H1 (cell line): ENCODE measurements at regions not wholly inside any gene's neighbourhood (a gene's known extent, or its start where the extent isn't known, plus 50 kb on each side); places are given as distances from the start of the nearest gene placed in this dataset.

Experiments used
- CTCF ChIA-PET: fragments of 300-600 bp; sonication (Branson Sonifier 250); formaldehyde crosslinking; loops from one replicate; lab custom pipeline; 2021; ENCODE audit not compliant: partially characterized antibody; lab: Charles Lee
- POLR2A ChIA-PET: fragments of 300-600 bp; sonication (Branson Sonifier 250); formaldehyde crosslinking; loops from one replicate; lab custom pipeline; 2021; ENCODE audit warnings: inconsistent platforms; ENCODE audit not compliant: partially characterized antibody; lab: Charles Lee
- DNase-seq, 2 experiments: peaks; one replicate each; pipeline versions ENCODE4 v3.0.0 to v3.0.0-alpha.2; 2010 to 2022; ENCODE audit warnings: low spot score in 2 of 2, low read depth in 1 of 2, mixed read lengths in 1 of 2
- FAIRE-seq: peaks from 2 replicates; lab custom pipeline; 2011; peaks lifted over from hg19 to GRCh38; lab: Jason Lieb, UNC
- H2AFZ ChIP-seq: 2 replicates; pipeline ENCODE4 v1.8.1; 2012; ENCODE audit warnings: low read length, inconsistent platforms
- H2AK5ac ChIP-seq: 2 replicates; pipeline ENCODE4 v1.6.1; 2013; ENCODE audit warnings: low read depth, low read length
- H2BK120ac ChIP-seq: replicated peaks from 2 replicates; pipeline ENCODE3; 2013; ENCODE audit warnings: low read depth, low read length, inconsistent platforms
- H2BK12ac ChIP-seq: 2 replicates; pipeline ENCODE4 v1.6.1; 2013; ENCODE audit warnings: low read depth, low read length
- H2BK15ac ChIP-seq: 2 replicates; pipeline ENCODE4 v1.6.1; 2013; ENCODE audit warnings: low read length
- H2BK20ac ChIP-seq: 2 replicates; pipeline ENCODE4 v1.6.1; 2013; ENCODE audit warnings: low read length
- H2BK5ac ChIP-seq: 2 replicates; pipeline ENCODE4 v1.6.1; 2013; ENCODE audit warnings: low read depth, low read length
- H3K14ac ChIP-seq: 2 replicates; pipeline ENCODE4 v1.6.1; 2013; ENCODE audit warnings: inconsistent platforms; ENCODE audit not compliant: insufficient read length
- H3K18ac ChIP-seq: 2 replicates; pipeline ENCODE4 v1.6.1; 2013; ENCODE audit warnings: low read length; ENCODE audit errors: extremely low read depth
- H3K23ac ChIP-seq: 2 replicates; pipeline ENCODE4 v1.6.1; 2013; ENCODE audit warnings: inconsistent platforms; ENCODE audit not compliant: insufficient read length
- H3K23me2 ChIP-seq: 2 replicates; pipeline ENCODE4 v1.6.1; 2013; ENCODE audit warnings: low read depth, low read length
- H3K27ac ChIP-seq: 2 replicates; pipeline ENCODE4 v1.6.1; 2011; ENCODE audit warnings: low read depth, low read length, inconsistent platforms
- H3K27me3 ChIP-seq, 4 experiments: replicated peaks in 1 of 4; 1 replicate in 1 of 4; 2 replicates in 3 of 4; pipeline versions ENCODE4 v1.6.1 to v1.8.1; 2011 to 2013; ENCODE audit warnings: low read length in 3 of 4, mild to moderate bottlenecking in 3 of 4, inconsistent platforms in 2 of 4, mixed read lengths in 2 of 4, moderate library complexity in 1 of 4; ENCODE audit not compliant: control insufficient read depth in 3 of 4, insufficient read depth in 3 of 4; ENCODE audit errors: extremely low read depth in 1 of 4
- H3K36me3 ChIP-seq, 4 experiments: 2 replicates each; pipeline versions ENCODE4 v1.6.1 to v1.8.1; 2011 to 2013; ENCODE audit warnings: mild to moderate bottlenecking in 4 of 4, low read length in 3 of 4, moderate library complexity in 2 of 4, control low read depth in 1 of 4, inconsistent platforms in 1 of 4; ENCODE audit not compliant: insufficient read depth in 4 of 4, control insufficient read depth in 2 of 4
- H3K4ac ChIP-seq: replicated peaks from 2 replicates; pipeline ENCODE3; 2013; ENCODE audit warnings: low read length, low read depth, mixed read lengths, inconsistent platforms; ENCODE audit not compliant: insufficient read length
- H3K4me1 ChIP-seq, 4 experiments: replicated peaks in 1 of 4; 1 replicate in 1 of 4; 2 replicates in 3 of 4; pipeline versions ENCODE4 v1.6.1 to v1.8.1; 2011 to 2013; ENCODE audit warnings: low read length in 3 of 4, inconsistent platforms in 2 of 4, mixed read lengths in 1 of 4; ENCODE audit not compliant: insufficient read depth in 4 of 4, control insufficient read depth in 3 of 4
- H3K4me2 ChIP-seq, 2 experiments: 2 replicates each; pipeline versions ENCODE4 v1.6.1 to v1.8.1; 2011 to 2013; ENCODE audit warnings: low read depth in 2 of 2, low read length in 2 of 2, control low read depth in 1 of 2, inconsistent platforms in 1 of 2, mild to moderate bottlenecking in 1 of 2; ENCODE audit not compliant: insufficient read depth in 1 of 2
- H3K4me3 ChIP-seq, 4 experiments: fragments of 200-600, 300-600 bp in 1 of 4; sonication (generic), shearing (Covaris generic), sonication (Bioruptor Twin) in 1 of 4; 2 replicates each; pipeline versions ENCODE4 v1.5.1 to v1.8.1; 2011 to 2016; ENCODE audit warnings: low read length in 4 of 4, low read depth in 3 of 4, control low read depth in 2 of 4, inconsistent platforms in 2 of 4, mild to moderate bottlenecking in 2 of 4, mixed read lengths in 1 of 4, moderate library complexity in 1 of 4; ENCODE audit not compliant: insufficient read depth in 2 of 4; ENCODE audit errors: extremely low read depth in 1 of 4
- H3K56ac ChIP-seq: replicated peaks from 2 replicates; pipeline ENCODE3; 2013; ENCODE audit warnings: low read depth, mild to moderate bottlenecking, mixed read lengths, low read length, inconsistent platforms; ENCODE audit not compliant: insufficient read length
- H3K79me1 ChIP-seq: 2 replicates; pipeline ENCODE4 v1.6.1; 2013; ENCODE audit warnings: low read depth, low read length, control low read depth
- H3K79me2 ChIP-seq, 2 experiments: 2 replicates each; pipeline versions ENCODE4 v1.6.1 to v1.8.1; 2012 to 2013; ENCODE audit warnings: low read length in 2 of 2, mild to moderate bottlenecking in 2 of 2, inconsistent platforms in 1 of 2; ENCODE audit not compliant: insufficient read depth in 2 of 2, control insufficient read depth in 1 of 2
- H3K9ac ChIP-seq, 4 experiments: replicated peaks in 1 of 4; 1 replicate in 1 of 4; 2 replicates in 3 of 4; pipeline versions ENCODE4 v1.6.1 to v1.8.1; 2011 to 2013; ENCODE audit warnings: low read depth in 3 of 4, low read length in 3 of 4, control low read depth in 2 of 4, mild to moderate bottlenecking in 2 of 4, moderate library complexity in 2 of 4, inconsistent platforms in 1 of 4; ENCODE audit errors: extremely low read depth in 1 of 4
- H3K9me3 ChIP-seq, 2 experiments: 2 replicates each; pipeline versions ENCODE4 v1.6.1 to v1.8.1; 2012 to 2013; ENCODE audit warnings: mild to moderate bottlenecking in 2 of 2, moderate library complexity in 2 of 2, control low read depth in 1 of 2, inconsistent platforms in 1 of 2, low read depth in 1 of 2, low read length in 1 of 2, mixed read lengths in 1 of 2; ENCODE audit not compliant: insufficient read depth in 2 of 2
- H4K20me1 ChIP-seq, 2 experiments: replicated peaks in 1 of 2; 2 replicates each; pipeline versions ENCODE3 to v1.8.1; 2011 to 2013; ENCODE audit warnings: inconsistent platforms in 2 of 2, low read length in 2 of 2, mild to moderate bottlenecking in 1 of 2; ENCODE audit not compliant: insufficient read depth in 2 of 2, control insufficient read depth in 1 of 2
- H4K5ac ChIP-seq: 2 replicates; pipeline ENCODE4 v1.6.1; 2013; ENCODE audit warnings: low read length, low read depth, mixed read lengths, inconsistent platforms; ENCODE audit not compliant: insufficient read length
- H4K8ac ChIP-seq: 2 replicates; pipeline ENCODE4 v1.8.0; 2013; ENCODE audit warnings: mild to moderate bottlenecking, moderate library complexity, low read length, inconsistent platforms; ENCODE audit not compliant: insufficient read depth; ENCODE audit errors: extremely low read depth
- H4K91ac ChIP-seq: replicated peaks from 2 replicates; pipeline ENCODE3; 2013; ENCODE audit warnings: low read length, mixed read lengths, inconsistent platforms; ENCODE audit not compliant: insufficient read length
- RAD21 ChIP-seq, 2 experiments: IDR thresholded peaks in 1 of 2; conservative IDR thresholded peaks in 1 of 2; 2 replicates each; pipeline ENCODE4 v1.6.1; 2011; ENCODE audit warnings: low read depth in 2 of 2, low read length in 2 of 2, improper control_type of control experiment in 1 of 2, inconsistent platforms in 1 of 2, mild to moderate bottlenecking in 1 of 2, moderate library complexity in 1 of 2
- SP1 ChIP-seq: IDR thresholded peaks from 2 replicates; pipeline ENCODE4 v1.6.1; 2011; ENCODE audit warnings: low read depth, low read length
- WGBS, 2 experiments: shearing (Covaris generic) in 1 of 2; methylation state at CpG; one replicate each; pipeline versions ENCODE4 v1.1.6 to v1.1.7; 2013 to 2015; ENCODE audit warnings: low lambda C conversion rate in 2 of 2, mixed read lengths in 2 of 2, inconsistent platforms in 1 of 2, low coverage in 1 of 2, missing lambda C conversion rate in 1 of 2; ENCODE audit not compliant: insufficient replicate concordance in 2 of 2, insufficient coverage in 1 of 2, insufficient read length in 1 of 2; ENCODE audit errors: extremely low coverage in 1 of 2, missing lambda C conversion rate in 1 of 2; 5-methylcytosine and 5-hydroxymethylcytosine counted together
- TF ChIP-seq, protein P1 (sequence below): IDR thresholded peaks from 2 replicates; pipeline ENCODE4 v1.6.1; 2011; ENCODE audit warnings: low read depth, mild to moderate bottlenecking, low read length; ENCODE audit not compliant: insufficient read depth
- TF ChIP-seq, protein P2 (sequence below): IDR thresholded peaks from 2 replicates; pipeline ENCODE4 v1.6.1; 2012; ENCODE audit warnings: inconsistent platforms

DNA sequence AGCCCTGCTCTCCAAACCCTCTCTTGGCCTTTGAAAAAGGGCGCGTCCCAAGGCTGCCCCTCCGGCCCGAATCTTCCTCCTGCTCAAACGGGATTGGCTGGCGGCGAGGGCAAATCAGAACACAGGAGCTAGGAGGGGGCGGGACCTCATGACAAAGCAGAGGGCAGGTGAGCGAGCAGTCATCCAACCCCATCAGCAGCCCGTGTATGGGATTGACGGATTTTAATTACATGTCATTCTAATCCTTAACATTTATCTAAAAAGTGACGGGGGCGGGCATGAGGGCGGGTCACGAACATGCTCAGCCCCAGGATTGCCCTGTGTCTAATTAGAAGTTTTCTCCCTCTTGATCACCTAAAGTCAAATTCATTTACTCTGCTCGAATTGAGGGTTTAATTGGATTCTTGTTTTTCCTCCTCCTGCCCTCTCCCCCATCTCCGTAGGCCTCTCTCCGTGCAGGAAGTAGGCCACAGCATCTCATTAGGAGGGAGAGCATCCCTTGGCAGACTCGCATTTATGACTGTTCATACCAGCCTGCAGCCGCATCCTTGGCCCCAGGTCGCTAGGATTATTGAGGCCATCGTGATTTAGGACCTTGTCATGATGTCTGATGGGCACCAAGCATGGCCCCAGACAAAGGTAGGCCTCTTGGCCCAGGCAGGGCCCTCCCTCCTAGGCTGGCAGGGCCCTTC, 147.1 kb downstream of the CHST1 start:
- Histone ChIP-seq H3K23me2 (no peaks in the 10 kb centered on the region; the same call in 1 of the 2 replicates), H2BK12ac (no peak overlapping the region; the same call in 1 of the 2 replicates), H2BK15ac (no peak overlapping the region; the same call in 1 of the 2 replicates), H3K4me3 (no peak overlapping the region), H3K4me2 (no peak overlapping the region), H4K8ac (no peak overlapping the region), H2AFZ (peak overlapping the region; percentile 77; the same call in 1 of the 2 replicates), H2BK120ac (no peak overlapping the region), H2BK5ac (no peak overlapping the region), H3K4me1 (no peaks in the 10 kb centered on the region), H3K27me3 (no peaks in the 10 kb centered on the region; a peak in 1 of 7 replicates), H3K9me3 (no peaks in the 10 kb centered on the region), H3K14ac (no peak overlapping the region), H3K23ac (no peak overlapping the region), H3K79me1 (no peaks in the 10 kb centered on the region), H3K36me3 (no peaks in the 10 kb centered on the region), H4K20me1 (no peaks in the 10 kb centered on the region), H3K4ac (no peak overlapping the region), H4K91ac (no peak overlapping the region), H3K18ac (no peak overlapping the region), H2AK5ac (no peak overlapping the region), H3K27ac (no peak overlapping the region), H4K5ac (no peak overlapping the region), H2BK20ac (no peak overlapping the region), H3K79me2 (no peaks in the 10 kb centered on the region), H3K56ac (no peak overlapping the region), H3K9ac (no peak overlapping the region)
- DNase-seq (peak in 1 of 2 experiments; percentile 80), FAIRE-seq (no peak)
- ChIA-PET CTCF (interaction anchor here (0.6 kb wide), 2 partner anchors 179 to 340 kb away, joined by 3 read pairs; no protein-coding TSS in a partner anchor), POLR2A (interaction anchor here (1.4 kb wide), 1 partner anchor 31 kb away, joined by 3 read pairs; no protein-coding TSS in a partner anchor)
- 56% methylated on average over 22 of the region's 22 CpGs; no CpG with 5 or more reads in 1 of the 2 experiments for WGBS, 2 experiments
- TF ChIP-seq, protein P1, sequence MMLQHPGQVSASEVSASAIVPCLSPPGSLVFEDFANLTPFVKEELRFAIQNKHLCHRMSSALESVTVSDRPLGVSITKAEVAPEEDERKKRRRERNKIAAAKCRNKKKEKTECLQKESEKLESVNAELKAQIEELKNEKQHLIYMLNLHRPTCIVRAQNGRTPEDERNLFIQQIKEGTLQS: no peak
- TF ChIP-seq, protein P2, sequence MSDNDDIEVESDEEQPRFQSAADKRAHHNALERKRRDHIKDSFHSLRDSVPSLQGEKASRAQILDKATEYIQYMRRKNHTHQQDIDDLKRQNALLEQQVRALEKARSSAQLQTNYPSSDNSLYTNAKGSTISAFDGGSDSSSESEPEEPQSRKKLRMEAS: 0 out of 2 replicates have a peak, but pooled peaks have one; percentile 11
- TF ChIP-seq RAD21 (IDR thresholded peaks at IDR 0.05 in 1 of 2, conservative IDR thresholded peaks at IDR 0.05 in 1 of 2; ENCODE audit: low read depth in 2 of 2, low read length in 2 of 2) (peak in 1 of 2 experiments; percentile 19; a peak in 1 of 4 replicates), SP1 (0 out of 2 replicates have a peak, but pooled peaks have one; percentile 23)
